ENCODE measurements at regions not wholly inside any gene's neighbourhood (a gene's known extent, or its start where the extent isn't known, plus 50 kb on each side); places are given as distances from the start of the nearest gene placed in this dataset.

GRCh38 chr7:17600340-17600752, 301.9 kb downstream of the AHR start:
- TF ChIP-seq HNRNPUL1 (IDR thresholded peaks at IDR 0.05; ENCODE audit: low read depth, low read length), result no peak
- no peak for TF ChIP-seq ZFX (CRISPR knock-in tag; IDR thresholded peaks at IDR 0.05; ENCODE audit: low read depth)
- TF ChIP-seq MAFK (conservative IDR thresholded peaks at IDR 0.05 in 1 of 2, IDR thresholded peaks at IDR 0.05 in 1 of 2; ENCODE audit: low read length in 2 of 2), result peak in 1 of 2 experiments; percentile 26; a peak in 2 of 4 replicates
- no peak for TF ChIP-seq KLF16 (CRISPR knock-in tag; IDR thresholded peaks at IDR 0.05)
- TF ChIP-seq AKAP8 (CRISPR knock-in tag; IDR thresholded peaks at IDR 0.05), result no peak
- no peak for TF ChIP-seq POLR2A (IDR thresholded peaks at IDR 0.05; ENCODE audit: insufficient read depth in 1 of 2, low read depth in 2 of 2, low read length in 2 of 2)
- no peak for TF ChIP-seq RFX5 (IDR thresholded peaks at IDR 0.05; ENCODE audit: low read depth, low read length)
- no peak for TF ChIP-seq SMC3 (IDR thresholded peaks at IDR 0.05; ENCODE audit: low read length)
- no peak for TF ChIP-seq POLR2AphosphoS5 (IDR thresholded peaks at IDR 0.05; ENCODE audit: low read depth, low read length)
- TF ChIP-seq ATF4 (CRISPR knock-in tag; IDR thresholded peaks at IDR 0.05), result peak in 1 of 2 experiments; percentile 99; a peak in 2 of 4 replicates

Data from HepG2 (cell line).